HCT116 (cell line): ENCODE measurements at regions not wholly inside any gene's neighbourhood (a gene's known extent, or its start where the extent isn't known, plus 50 kb on each side); places are given as distances from the start of the nearest gene placed in this dataset.

Source experiments
- ATAC-seq: fragments of 200-7000 bp; cut with Tn5 transposase; 2 replicates; pipeline ENCODE4 v1.9.1; 2020; ENCODE audit warnings: mild to moderate bottlenecking, moderate library complexity
- BruUV-seq: library from RNA; stranded (reverse); fragments of 400-500 nt; replicated peaks from 2 replicates; lab custom pipeline; 2021; lab: Mats Ljungman, UMichigan
- CTCF ChIA-PET: fragments of 300-600 bp; sonication (Branson Sonifier 250); formaldehyde crosslinking; loops from one replicate; lab custom pipeline; 2021; ENCODE audit warnings: antibody characterized with exemption; lab: Charles Lee
- POLR2A ChIA-PET: fragments of 300-600, 350-600 bp; sonication (Branson Sonifier 250); formaldehyde crosslinking; loops from one replicate; lab custom pipeline; 2021; ENCODE audit warnings: antibody characterized with exemption; lab: Charles Lee
- RAD21 ChIA-PET, 2 experiments: fragments of 300-600 bp; sonication (Branson Sonifier 250); formaldehyde crosslinking; loops; one replicate each; lab custom pipeline; 2023; ENCODE audit warnings: low total read pairs in 2 of 2; ENCODE audit not compliant: uncharacterized antibody in 2 of 2, unreplicated experiment in 2 of 2, low non-redundant PET in 1 of 2; lab: Charles Lee
- DNase-seq: peaks from one replicate; pipeline ENCODE4 v3.0.0-alpha.2; 2010; ENCODE audit warnings: low read depth, low spot score
- H2AFZ ChIP-seq: fragments of 200-600 bp; shearing (Covaris generic), sonication (generic); 2 replicates; pipeline ENCODE4 v1.6.1; 2017; ENCODE audit warnings: low read depth, mixed run types, mixed read lengths, antibody characterized with exemption, low read length; ENCODE audit not compliant: poor library complexity, severe bottlenecking
- H3K27ac ChIP-seq: 2 replicates; pipeline ENCODE4 v1.5.1; 2012; ENCODE audit warnings: low read depth, low read length
- H3K27me3 ChIP-seq: fragments of 200-600 bp; sonication (generic); 2 replicates; pipeline ENCODE4 v1.6.1; 2016; ENCODE audit warnings: mixed run types, low read length, mixed read lengths; ENCODE audit not compliant: insufficient read depth
- H3K36me3 ChIP-seq, 2 experiments: fragments of 200-500 bp in 1 of 2; fragments of 200-600 bp in 1 of 2; sonication (Bioruptor generic) in 1 of 2; sonication (generic) in 1 of 2; 2 replicates each; pipeline versions ENCODE4 v1.5.1 to v1.6.1; 2014 to 2016; ENCODE audit warnings: low read length in 2 of 2, inconsistent platforms in 1 of 2, mixed read lengths in 1 of 2, mixed run types in 1 of 2; ENCODE audit not compliant: insufficient read depth in 2 of 2, control insufficient read depth in 1 of 2
- H3K4me1 ChIP-seq, 2 experiments: fragments of 200-600 bp in 1 of 2; sonication (generic) in 1 of 2; 2 replicates each; pipeline versions ENCODE4 v1.5.1 to v1.6.1; 2012 to 2017; ENCODE audit warnings: low read length in 2 of 2, inconsistent platforms in 1 of 2, mild to moderate bottlenecking in 1 of 2, mixed read lengths in 1 of 2, mixed run types in 1 of 2, moderate library complexity in 1 of 2; ENCODE audit not compliant: insufficient read depth in 2 of 2, control insufficient read depth in 1 of 2
- H3K4me2 ChIP-seq: fragments of 200-600 bp; sonication (generic); 2 replicates; pipeline ENCODE4 v1.6.1; 2017; ENCODE audit warnings: mixed run types, low read length, mixed read lengths
- H3K4me3 ChIP-seq, 2 experiments: fragments of 200-600 bp in 1 of 2; sonication (generic) in 1 of 2; replicated peaks in 1 of 2; 2 replicates each; pipeline ENCODE4 v1.5.1; 2011 to 2016; ENCODE audit warnings: low read length in 2 of 2, control low read depth in 1 of 2, low read depth in 1 of 2, mild to moderate bottlenecking in 1 of 2, mixed read lengths in 1 of 2, mixed run types in 1 of 2
- H3K79me2 ChIP-seq: fragments of 200-600 bp; sonication (generic); 2 replicates; pipeline ENCODE4 v1.6.1; 2017; ENCODE audit warnings: mild to moderate bottlenecking, mixed run types, low read length, moderate library complexity, mixed read lengths; ENCODE audit not compliant: insufficient read depth
- H3K9ac ChIP-seq: fragments of 200-600 bp; sonication (generic); 2 replicates; pipeline ENCODE4 v1.6.1; 2016; ENCODE audit warnings: low read length, mixed read lengths
- H3K9me2 ChIP-seq: fragments of 200-600 bp; sonication (generic), shearing (Covaris generic); 2 replicates; pipeline ENCODE4 v1.6.1; 2017; ENCODE audit warnings: mixed run types, mild to moderate bottlenecking, moderate library complexity; ENCODE audit not compliant: insufficient read depth
- H3K9me3 ChIP-seq, 2 experiments: fragments of 200-500 bp in 1 of 2; fragments of 200-600 bp in 1 of 2; sonication (Bioruptor generic) in 1 of 2; sonication (generic) in 1 of 2; 2 replicates each; pipeline ENCODE4 v1.6.1; 2014 to 2017; ENCODE audit warnings: low read length in 2 of 2, mixed read lengths in 2 of 2, inconsistent platforms in 1 of 2, low read depth in 1 of 2, mild to moderate bottlenecking in 1 of 2, mixed run types in 1 of 2, moderate library complexity in 1 of 2; ENCODE audit not compliant: control insufficient read depth in 1 of 2, insufficient read depth in 1 of 2
- H4K20me1 ChIP-seq: fragments of 200-600 bp; sonication (generic), shearing (Covaris generic); 2 replicates; pipeline ENCODE4 v1.6.1; 2017; ENCODE audit warnings: mixed run types, mild to moderate bottlenecking, moderate library complexity; ENCODE audit not compliant: insufficient read depth
- CEBPB ChIP-seq: IDR thresholded peaks from 2 replicates; pipeline ENCODE4 v1.6.1; 2012; ENCODE audit warnings: low read depth
- EGR1 ChIP-seq: IDR thresholded peaks from 2 replicates; pipeline ENCODE4 v1.6.1; 2012; ENCODE audit warnings: low read depth
- EZH2 ChIP-seq: fragments of 200-600 bp; sonication (generic); IDR thresholded peaks from 2 replicates; pipeline ENCODE4 v1.6.1; 2017; ENCODE audit warnings: antibody characterized with exemption, mixed run types
- EZH2phosphoT487 ChIP-seq: fragments of 200-600 bp; IDR thresholded peaks from 2 replicates; pipeline ENCODE4 v1.6.1; 2018; ENCODE audit warnings: antibody characterized with exemption, borderline replicate concordance
- FOSL1 ChIP-seq: IDR thresholded peaks from 2 replicates; pipeline ENCODE4 v1.6.1; 2012; ENCODE audit warnings: low read depth
- RAD21 ChIP-seq: IDR thresholded peaks from 2 replicates; pipeline ENCODE4 v1.6.1; 2012; ENCODE audit warnings: low read depth, mild to moderate bottlenecking
- SIN3A ChIP-seq: IDR thresholded peaks from 2 replicates; pipeline ENCODE4 v1.6.1; 2012; ENCODE audit warnings: low read depth
- YY1 ChIP-seq: IDR thresholded peaks from 2 replicates; pipeline ENCODE4 v1.6.1; 2011; ENCODE audit warnings: low read length, low read depth, moderate library complexity, mild to moderate bottlenecking; ENCODE audit not compliant: insufficient replicate concordance; ENCODE audit errors: extremely low read depth
- intact Hi-C: fragments of 100-400 bp; cut with micrococcal nuclease; formaldehyde crosslinking; loops from 2 replicates; pipeline ENCODE4 v1.10.0; 2022
- TF ChIP-seq, protein P1 (sequence below): IDR thresholded peaks from 2 replicates; pipeline ENCODE4 v1.6.1; 2012; ENCODE audit warnings: low read depth
- TF ChIP-seq, protein P2 (sequence below), 3 experiments: fragments of 200-600 bp in 1 of 3; sonication (generic) in 1 of 3; IDR thresholded peaks in 2 of 3; conservative IDR thresholded peaks in 1 of 3; 2 replicates each; pipeline ENCODE4 v1.5.1; 2012 to 2017; ENCODE audit warnings: low read depth in 2 of 3, low read length in 2 of 3, antibody characterized with exemption in 1 of 3, borderline replicate concordance in 1 of 3, control low read depth in 1 of 3, mild to moderate bottlenecking in 1 of 3, mixed read lengths in 1 of 3, mixed run types in 1 of 3, moderate library complexity in 1 of 3; ENCODE audit not compliant: insufficient read depth in 1 of 3

DNA sequence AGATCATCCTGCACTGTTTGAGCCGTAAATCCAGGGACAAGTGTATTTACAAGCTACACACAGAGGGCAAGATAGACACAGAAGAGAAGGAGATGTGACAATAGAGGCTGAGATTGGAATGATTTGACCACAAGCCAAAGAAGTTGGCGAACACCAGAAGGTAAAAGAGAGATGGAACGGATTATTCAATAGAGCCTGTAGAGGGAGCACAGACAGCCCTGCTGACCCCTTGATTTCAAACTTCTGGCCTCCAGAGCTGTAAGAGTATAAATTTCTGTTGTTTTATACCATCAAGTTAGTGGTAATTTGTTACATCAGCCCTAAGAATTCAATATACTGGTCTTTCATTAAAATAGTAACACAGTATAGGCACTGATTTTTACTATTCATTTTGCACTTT is 447.8 kb downstream of the FAT4 start:
- DNase-seq, result no peak
- RAD21 ChIA-PET, result no interaction called here
- H2AFZ ChIP-seq, result peak overlapping the region; percentile 37
- peak; percentile 70 for ATAC-seq
- H3K9ac ChIP-seq, result no peak overlapping the region
- CTCF ChIA-PET, result interaction anchor here (1.3 kb wide), 1 partner anchor 190 kb away, joined by 3 read pairs; no protein-coding TSS in a partner anchor
- TF ChIP-seq YY1 (no peak), FOSL1 (no peak), EGR1 (no peak), EZH2phosphoT487 (no peak), CEBPB (no peak), EZH2 (no peak), RAD21 (0 out of 2 replicates have a peak, but pooled peaks have one; percentile 22), SIN3A (no peak)
- TF ChIP-seq, protein P1, sequence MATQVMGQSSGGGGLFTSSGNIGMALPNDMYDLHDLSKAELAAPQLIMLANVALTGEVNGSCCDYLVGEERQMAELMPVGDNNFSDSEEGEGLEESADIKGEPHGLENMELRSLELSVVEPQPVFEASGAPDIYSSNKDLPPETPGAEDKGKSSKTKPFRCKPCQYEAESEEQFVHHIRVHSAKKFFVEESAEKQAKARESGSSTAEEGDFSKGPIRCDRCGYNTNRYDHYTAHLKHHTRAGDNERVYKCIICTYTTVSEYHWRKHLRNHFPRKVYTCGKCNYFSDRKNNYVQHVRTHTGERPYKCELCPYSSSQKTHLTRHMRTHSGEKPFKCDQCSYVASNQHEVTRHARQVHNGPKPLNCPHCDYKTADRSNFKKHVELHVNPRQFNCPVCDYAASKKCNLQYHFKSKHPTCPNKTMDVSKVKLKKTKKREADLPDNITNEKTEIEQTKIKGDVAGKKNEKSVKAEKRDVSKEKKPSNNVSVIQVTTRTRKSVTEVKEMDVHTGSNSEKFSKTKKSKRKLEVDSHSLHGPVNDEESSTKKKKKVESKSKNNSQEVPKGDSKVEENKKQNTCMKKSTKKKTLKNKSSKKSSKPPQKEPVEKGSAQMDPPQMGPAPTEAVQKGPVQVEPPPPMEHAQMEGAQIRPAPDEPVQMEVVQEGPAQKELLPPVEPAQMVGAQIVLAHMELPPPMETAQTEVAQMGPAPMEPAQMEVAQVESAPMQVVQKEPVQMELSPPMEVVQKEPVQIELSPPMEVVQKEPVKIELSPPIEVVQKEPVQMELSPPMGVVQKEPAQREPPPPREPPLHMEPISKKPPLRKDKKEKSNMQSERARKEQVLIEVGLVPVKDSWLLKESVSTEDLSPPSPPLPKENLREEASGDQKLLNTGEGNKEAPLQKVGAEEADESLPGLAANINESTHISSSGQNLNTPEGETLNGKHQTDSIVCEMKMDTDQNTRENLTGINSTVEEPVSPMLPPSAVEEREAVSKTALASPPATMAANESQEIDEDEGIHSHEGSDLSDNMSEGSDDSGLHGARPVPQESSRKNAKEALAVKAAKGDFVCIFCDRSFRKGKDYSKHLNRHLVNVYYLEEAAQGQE, result no peak
- TF ChIP-seq, protein P2, sequence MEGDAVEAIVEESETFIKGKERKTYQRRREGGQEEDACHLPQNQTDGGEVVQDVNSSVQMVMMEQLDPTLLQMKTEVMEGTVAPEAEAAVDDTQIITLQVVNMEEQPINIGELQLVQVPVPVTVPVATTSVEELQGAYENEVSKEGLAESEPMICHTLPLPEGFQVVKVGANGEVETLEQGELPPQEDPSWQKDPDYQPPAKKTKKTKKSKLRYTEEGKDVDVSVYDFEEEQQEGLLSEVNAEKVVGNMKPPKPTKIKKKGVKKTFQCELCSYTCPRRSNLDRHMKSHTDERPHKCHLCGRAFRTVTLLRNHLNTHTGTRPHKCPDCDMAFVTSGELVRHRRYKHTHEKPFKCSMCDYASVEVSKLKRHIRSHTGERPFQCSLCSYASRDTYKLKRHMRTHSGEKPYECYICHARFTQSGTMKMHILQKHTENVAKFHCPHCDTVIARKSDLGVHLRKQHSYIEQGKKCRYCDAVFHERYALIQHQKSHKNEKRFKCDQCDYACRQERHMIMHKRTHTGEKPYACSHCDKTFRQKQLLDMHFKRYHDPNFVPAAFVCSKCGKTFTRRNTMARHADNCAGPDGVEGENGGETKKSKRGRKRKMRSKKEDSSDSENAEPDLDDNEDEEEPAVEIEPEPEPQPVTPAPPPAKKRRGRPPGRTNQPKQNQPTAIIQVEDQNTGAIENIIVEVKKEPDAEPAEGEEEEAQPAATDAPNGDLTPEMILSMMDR (IDR thresholded peaks at IDR 0.05 in 2 of 3, conservative IDR thresholded peaks at IDR 0.05 in 1 of 3; ENCODE audit: borderline replicate concordance in 1 of 3, insufficient read depth in 1 of 3, low read depth in 2 of 3, low read length in 2 of 3), result peak in 2 of 3 experiments; percentile 37 to 43; a peak in 4 of 6 replicates
- POLR2A ChIA-PET, result no interaction called here
- no peaks in the 10 kb centered on the region for H3K27me3 ChIP-seq
- H3K36me3 ChIP-seq, result no peaks in the 10 kb centered on the region
- no peak overlapping the region for H3K27ac ChIP-seq
- no peaks in the 10 kb centered on the region for H3K9me2 ChIP-seq
- no peaks in the 10 kb centered on the region for H3K4me1 ChIP-seq
- no peaks in the 10 kb centered on the region for H3K9me3 ChIP-seq
- no peaks in the 10 kb centered on the region for H4K20me1 ChIP-seq
- no peaks in the 10 kb centered on the region for H3K79me2 ChIP-seq
- intact Hi-C loops, result loop anchor here (10.0 kb wide), 1 partner anchor 842 kb away; no protein-coding TSS in a partner anchor
- H3K4me2 ChIP-seq, result no peak overlapping the region
- no TSS peak for BruUV-seq
- no peak overlapping the region for H3K4me3 ChIP-seq
